GM21390 (cell line): ENCODE measurements at regions not wholly inside any gene's neighbourhood (a gene's known extent, or its start where the extent isn't known, plus 50 kb on each side); places are given as distances from the start of the nearest gene placed in this dataset.
"Not testable (repeated sequence)": the region's sequence is repeated elsewhere in the genome, so short reads cannot be mapped to it uniquely, and the experiment has no call there.

ENCODE experiments used
- ATAC-seq: cut with Tn5 transposase; IDR thresholded peaks from one replicate; pipeline ENCODE4 v1.9.1; 2021; ENCODE audit not compliant: unreplicated experiment

DNA sequence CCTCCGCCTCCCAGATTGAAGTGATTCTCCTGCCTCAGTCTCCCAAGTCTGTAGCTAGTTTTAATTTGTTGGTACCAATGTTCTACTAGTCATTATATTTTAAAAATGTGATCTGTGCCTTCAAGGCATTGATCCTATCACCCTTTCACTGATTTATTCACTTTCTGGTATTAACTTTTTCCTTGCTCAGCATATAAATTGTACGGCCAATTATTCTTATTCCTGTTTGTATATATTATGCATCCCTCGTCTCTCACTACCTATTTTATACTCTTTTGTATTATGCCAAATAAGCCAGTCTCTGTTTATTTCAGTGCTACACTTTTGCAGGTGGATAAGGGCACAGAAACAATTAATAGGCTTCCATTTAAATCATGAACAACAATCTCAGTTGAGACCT is 620.2 kb upstream of the BCHE start:
- ATAC-seq = no peak

DNA sequence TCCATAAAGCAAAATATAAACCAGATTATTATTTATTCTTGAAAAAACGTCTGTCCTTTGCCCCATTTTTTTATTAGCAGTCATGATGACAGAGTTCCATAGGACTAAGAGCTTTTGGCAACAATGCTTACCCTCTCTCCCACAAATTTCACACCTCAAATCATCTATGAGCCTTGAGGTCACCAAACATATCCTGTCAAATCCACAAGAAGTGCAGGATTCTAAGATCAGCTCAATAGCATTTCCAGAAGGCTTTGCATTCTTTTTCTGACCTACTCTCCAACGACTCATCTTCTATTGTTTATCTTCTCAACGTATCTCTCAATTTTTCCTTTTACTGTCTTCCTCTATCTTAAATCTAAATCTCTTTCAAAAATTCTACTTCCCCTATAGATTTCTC is 619.1 kb upstream of the BCHE start:
- ATAC-seq = no peak

DNA sequence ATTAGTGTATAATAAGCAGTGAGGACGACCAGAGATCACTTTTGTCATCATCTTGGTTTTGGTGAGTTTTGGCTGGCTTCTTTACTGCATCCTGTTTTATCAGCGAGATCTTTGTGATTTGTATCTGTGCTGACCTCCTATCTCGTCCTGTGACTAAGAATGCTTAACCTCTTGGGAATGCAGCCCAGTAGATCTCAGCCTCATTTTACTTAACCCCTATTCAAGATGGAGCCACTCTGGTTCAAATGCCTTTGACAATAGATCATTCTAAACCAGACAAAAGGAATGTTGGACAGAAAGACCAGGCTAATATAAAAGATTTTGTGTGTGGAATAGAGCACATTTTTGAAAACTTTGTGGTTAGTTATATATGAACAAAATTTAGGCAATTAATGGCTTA is 618.5 kb upstream of the BCHE start:
- no peak for ATAC-seq

- ATAC-seq = no peak
Observed at GRCh38 chr3:166453478-166453877, 616.3 kb upstream of the BCHE start.

GRCh38 chr3:166451997-166452396 is 614.8 kb upstream of the BCHE start:
- no peak for ATAC-seq

DNA sequence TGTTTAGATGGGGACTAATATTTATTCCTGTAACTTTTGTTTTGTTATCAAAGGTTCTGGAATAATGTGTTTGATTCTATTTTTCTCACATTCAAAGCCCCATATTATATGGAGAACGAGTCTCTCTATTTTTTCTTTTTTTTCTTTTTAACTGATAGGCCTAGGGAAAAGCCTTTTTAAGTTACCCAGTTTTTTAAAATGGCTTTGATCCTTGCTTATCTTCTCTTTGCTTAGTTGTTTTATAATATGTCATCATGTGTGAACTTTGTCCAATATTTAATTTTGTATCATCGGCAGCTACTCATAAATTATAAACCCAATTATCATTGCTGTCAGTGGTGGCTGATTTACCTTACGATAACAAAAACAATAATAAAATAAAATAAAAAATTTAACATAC is 610.3 kb upstream of the BCHE start:
- no peak for ATAC-seq

DNA sequence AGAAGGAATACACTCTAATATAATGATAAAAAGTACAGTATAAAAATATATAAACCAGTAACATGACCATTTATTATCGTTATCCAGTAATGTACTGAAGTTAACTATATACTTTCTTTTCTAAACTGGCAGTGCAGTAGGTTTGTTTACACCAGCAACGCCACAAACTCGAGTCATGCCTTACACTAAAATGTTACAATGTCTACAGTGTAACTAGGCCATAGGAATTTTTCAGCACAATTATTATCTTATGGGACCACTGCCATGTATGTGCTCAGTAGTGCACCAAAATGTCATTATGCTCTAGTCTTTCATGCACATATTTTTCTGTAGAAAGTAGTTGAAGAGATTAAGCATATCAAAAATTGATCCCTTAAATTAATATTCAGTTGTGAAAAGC is 609.8 kb upstream of the BCHE start:
- ATAC-seq = no peak

DNA sequence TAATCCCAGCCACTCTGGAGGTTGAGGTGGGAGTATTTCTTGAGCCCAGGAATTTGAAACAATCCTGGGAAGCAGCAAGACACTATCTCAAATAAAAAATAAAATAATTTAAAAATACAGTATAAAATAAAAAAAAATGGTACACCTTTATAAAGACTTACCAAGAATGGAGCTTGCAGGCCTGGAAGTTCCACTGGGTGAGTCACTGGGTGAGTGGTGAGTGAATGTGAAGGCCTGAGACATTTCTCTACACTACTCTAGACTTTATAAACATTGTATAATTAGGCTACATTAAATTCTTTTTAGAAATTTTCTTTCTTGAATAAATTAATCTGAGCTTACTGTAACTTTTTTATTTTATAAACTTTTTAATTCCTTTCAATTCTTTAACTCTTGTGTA is 609.1 kb upstream of the BCHE start:
- ATAC-seq = no peak

- ATAC-seq = no peak
Observed at GRCh38 chr3:166445865-166446264, 608.6 kb upstream of the BCHE start.

DNA sequence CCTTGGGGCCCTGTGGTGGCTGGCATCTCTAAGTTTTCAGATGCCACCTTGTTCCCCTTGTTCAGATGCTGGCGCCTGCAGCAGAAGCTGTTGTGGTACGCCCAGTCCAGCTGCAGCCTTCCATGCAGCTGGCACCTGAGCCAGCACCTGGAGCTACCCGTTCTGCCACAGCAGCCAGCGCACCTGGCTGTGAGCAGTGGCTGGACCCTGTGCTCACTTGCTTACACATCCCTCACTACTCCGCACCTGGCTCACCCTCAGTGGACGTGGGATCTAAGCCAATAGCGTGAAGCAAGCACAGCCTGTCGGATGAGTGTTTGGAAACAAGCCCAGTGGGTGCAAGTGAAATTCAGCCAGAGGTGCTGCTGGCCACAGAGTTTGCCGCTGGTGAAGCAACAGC is 607.5 kb upstream of the BCHE start:
- ATAC-seq = no peak

- no peak for ATAC-seq
Observed at GRCh38 chr3:166444336-166444735, 607.1 kb upstream of the BCHE start.

DNA sequence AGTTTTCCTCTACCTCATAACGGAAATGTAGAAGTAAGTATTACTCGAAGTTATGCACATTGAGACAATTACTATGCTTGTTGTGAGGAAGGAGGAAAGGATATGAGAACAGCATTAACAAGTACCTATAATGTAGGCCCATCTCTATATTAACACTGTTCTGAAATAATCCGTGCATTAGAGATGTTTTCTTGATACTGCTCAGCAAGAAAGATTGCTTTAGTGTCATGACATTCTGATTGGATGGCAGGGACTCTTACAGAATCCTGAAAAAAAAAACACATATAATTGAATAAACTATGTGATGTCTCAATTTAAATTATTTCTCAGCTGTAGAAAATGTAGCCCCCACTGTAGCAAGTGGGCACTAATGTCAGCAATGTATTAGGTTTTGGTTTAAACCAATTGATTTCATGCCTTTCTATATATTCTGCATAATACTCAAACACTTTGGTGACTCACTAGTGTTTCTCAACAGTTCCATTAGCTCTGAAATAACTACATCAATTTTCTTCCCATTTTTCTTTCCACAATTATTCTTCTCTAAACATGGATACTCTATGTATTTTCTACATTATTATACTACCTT is 598.3 kb upstream of the BCHE start:
- no peak for ATAC-seq

GRCh38 chr3:166433060-166433459 is 595.8 kb upstream of the BCHE start:
- ATAC-seq = no peak

DNA sequence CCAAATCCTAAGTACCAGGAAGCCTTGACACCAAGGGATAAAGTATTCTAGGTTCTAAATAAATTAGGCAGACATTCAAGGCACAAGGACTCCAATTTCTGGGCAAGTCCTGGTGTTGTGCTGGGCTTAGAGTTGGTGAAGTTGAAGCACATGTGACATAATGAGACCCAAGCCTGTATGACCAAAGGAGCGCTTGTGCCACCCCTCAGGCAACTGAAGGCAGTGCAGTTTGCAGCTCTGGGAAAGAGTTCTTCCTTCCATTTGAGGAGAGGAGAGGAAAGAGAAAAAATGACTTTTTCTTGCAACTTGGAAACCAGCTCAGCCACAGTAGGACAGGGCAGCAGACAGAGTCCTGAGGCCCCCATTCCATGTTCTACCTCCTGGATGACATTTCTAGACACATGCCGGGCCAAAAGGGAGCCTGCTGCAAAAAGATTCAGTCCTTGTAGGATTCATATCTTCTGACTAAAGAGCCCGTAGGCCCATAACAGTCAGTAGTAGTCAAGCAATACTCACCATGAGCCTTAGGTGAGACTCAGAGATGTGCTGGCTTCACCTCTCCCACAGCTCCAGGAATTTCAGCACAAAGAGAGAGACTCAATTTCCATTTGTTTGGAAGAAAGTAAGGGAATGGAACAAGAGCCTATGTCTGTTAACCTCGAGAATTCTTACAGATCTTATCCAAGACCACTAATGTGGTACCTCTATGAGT is 588.8 kb upstream of the BCHE start:
- no peak for ATAC-seq

GRCh38 chr3:166425021-166425420 is 587.8 kb upstream of the BCHE start:
- no peak for ATAC-seq

DNA sequence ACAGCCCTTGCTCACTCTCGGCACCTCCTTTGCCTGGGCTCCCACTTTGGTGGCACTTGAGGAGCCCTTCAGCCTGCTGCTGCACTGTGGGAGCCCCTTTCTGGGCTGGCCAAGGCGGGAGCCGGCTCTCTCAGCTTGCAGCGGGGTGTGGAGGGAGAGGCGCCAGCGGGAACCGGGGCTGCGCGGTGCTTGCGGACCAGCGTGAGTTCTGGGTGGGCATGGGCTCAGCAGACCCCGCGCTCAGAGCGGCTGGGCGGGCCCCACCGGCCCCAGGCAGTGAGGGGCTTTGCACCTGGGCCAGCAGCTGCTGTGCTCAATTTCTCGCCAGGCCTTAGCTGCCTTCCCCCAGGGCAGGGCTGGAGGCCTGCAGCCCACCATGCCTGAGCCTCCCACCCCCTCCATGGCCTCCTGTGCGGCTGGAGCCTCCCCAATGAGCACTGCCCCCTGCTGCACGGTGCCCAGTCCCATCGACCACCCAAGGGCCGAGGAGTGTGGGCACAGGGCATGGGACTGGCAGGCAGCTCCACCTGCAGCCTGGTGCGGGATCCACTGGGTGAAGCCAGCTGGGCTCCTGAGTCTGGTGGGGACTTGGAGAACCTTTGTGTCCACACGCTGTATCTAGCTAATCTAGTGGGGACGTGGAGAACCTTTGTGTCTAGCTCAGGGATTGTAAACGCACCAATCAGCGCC is 586.7 kb upstream of the BCHE start:
- ATAC-seq = not testable (repeated sequence)

DNA sequence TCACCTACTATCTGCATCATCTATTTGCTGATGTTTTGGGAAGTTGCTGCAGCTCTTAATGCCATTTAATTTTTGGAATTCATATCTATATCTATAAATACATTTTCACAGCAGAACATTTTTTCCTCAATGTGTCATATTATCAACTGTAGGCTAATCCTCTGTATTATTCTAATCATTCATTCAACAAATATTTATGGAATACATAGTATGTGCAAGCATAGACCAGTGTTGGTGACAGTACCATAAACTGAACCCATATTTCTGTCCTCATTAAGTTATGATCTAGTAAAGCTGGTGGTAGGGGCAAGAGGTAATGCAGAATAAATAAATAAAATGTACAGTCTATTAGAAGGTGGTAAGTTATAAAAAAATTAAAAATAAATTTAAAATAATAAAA is 585.3 kb upstream of the BCHE start:
- ATAC-seq = no peak

DNA sequence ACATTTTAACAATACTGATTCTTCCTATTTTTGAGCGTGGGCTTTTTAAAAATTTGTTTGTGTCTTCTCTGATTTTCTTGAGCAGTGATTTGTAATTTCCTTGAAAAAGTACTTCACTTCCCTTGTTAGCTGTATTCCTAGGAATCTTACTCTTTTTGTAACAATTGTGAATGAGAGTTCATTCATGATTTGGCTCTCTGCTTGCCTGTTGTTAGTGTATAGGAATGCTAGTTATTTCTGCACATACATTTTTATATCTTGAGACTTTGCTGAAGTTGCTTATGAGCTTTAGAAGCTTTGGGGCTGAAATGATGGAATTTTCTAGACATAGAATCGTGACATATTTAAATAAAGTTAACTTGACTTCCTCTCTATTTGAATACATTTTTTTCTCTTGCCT is 582.8 kb upstream of the BCHE start:
- ATAC-seq = no peak

- no peak for ATAC-seq
Observed at GRCh38 chr3:166405896-166406295, 568.7 kb upstream of the BCHE start.

DNA sequence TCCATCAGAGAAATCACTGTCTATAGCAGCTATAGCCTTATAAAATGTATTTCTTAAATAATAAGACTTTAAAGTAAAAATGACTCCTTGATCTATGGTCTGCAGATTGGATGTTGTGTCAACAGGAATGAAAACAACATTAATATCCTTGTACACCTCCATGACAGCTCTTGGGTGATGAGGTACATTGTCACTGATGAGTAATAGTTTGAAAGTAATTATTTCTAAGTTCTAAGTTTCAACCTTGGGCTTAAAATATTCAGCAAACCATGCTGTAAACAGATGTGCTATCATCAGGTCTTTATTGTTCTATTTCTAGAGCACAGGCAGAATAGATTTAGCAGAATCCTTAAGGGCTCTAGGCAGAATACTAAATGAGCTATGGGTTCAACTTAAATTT is 568.2 kb upstream of the BCHE start:
- no peak for ATAC-seq

DNA sequence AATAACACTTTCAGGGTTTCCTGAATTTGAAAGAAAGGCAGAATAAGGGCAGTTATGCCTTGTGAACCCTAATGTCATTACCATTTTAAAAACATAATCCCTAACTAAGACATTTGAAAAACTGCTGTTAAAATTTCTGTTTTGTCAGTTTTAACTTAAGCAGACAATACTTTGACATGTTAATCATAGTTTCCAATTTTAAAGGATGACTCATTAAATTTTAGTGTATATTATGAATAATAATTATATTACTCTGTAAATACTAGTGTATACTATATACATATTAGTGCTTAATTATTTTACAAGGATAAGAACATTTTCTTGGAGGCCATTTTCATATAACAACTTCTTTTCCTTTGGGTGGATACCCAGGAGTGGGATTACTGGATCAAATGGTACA is 553.1 kb upstream of the BCHE start:
- ATAC-seq = no peak

DNA sequence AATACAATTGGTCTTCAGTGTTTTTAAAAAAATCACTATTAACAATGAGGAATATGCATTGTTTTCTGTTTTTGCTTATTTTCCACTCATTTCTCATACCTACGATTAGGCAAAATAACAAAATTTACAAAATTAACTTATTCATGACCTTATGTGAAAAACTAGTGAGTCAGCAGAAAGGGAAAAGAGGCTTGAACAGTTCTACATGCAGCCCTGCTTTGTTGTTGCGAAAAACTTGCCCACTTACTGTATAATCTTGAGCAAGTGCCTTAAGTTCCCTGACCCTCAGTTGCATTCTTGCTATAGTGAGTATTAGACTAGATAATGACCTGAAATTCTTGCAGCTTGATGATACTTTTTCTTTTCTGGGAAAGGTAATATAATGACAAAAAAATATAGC is 551.1 kb upstream of the BCHE start:
- no peak for ATAC-seq
